Naive thymus-derived CD4-positive, alpha-beta T cell (primary cell): ENCODE measurements at regions not wholly inside any gene's neighbourhood (a gene's known extent, or its start where the extent isn't known, plus 50 kb on each side); places are given as distances from the start of the nearest gene placed in this dataset.

ENCODE experiments used
- ATAC-seq: fragments of 150-1000 bp; cut with Tn5 transposase; 2 replicates; pipeline ENCODE4 v1.10.0; 2021; ENCODE audit warnings: mild to moderate bottlenecking, moderate library complexity
- CTCF ChIA-PET: fragments of 350-600 bp; sonication (Branson Sonifier 250); formaldehyde crosslinking; loops from one replicate; lab custom pipeline; 2021; ENCODE audit warnings: antibody characterized with exemption; lab: Charles Lee
- POLR2A ChIA-PET: fragments of 350-600 bp; sonication (Branson Sonifier 250); formaldehyde crosslinking; loops from one replicate; lab custom pipeline; 2021; ENCODE audit warnings: antibody characterized with exemption, inconsistent platforms; lab: Charles Lee
- DNase-seq, 9 donors: peaks; one replicate each; pipeline versions ENCODE4 v3.0.0 to v3.0.0-alpha.2; 2020 to 2022; ENCODE audit warnings: mixed read lengths in 1 of 9
- H3K27ac ChIP-seq: one replicate; pipeline ENCODE4 v1.7.0; 2013; ENCODE audit warnings: mild to moderate bottlenecking, low read depth, low read length, moderate library complexity
- H3K27me3 ChIP-seq, 2 donors: one replicate each; pipeline ENCODE4 v1.7.0; 2013; ENCODE audit warnings: low read length in 2 of 2, mild to moderate bottlenecking in 2 of 2, moderate library complexity in 2 of 2; ENCODE audit not compliant: control insufficient read depth in 2 of 2, insufficient read depth in 2 of 2
- H3K36me3 ChIP-seq, 3 experiments: 1 replicate in 2 of 3; 2 replicates in 1 of 3; pipeline ENCODE4 v1.7.0; 2013; ENCODE audit warnings: low read length in 3 of 3, mild to moderate bottlenecking in 3 of 3, moderate library complexity in 1 of 3; ENCODE audit not compliant: insufficient read depth in 3 of 3, control insufficient read depth in 2 of 3
- H3K4me1 ChIP-seq, 2 donors: one replicate each; pipeline ENCODE4 v1.7.0; 2013; ENCODE audit warnings: low read length in 2 of 2, mild to moderate bottlenecking in 2 of 2, moderate library complexity in 1 of 2; ENCODE audit not compliant: control insufficient read depth in 2 of 2, insufficient read depth in 2 of 2
- H3K4me3 ChIP-seq: 2 replicates; pipeline ENCODE4 v1.7.0; 2013; ENCODE audit warnings: mild to moderate bottlenecking, low read length
- H3K9me3 ChIP-seq, 3 experiments: 1 replicate in 2 of 3; 2 replicates in 1 of 3; pipeline ENCODE4 v1.7.0; 2013; ENCODE audit warnings: low read length in 3 of 3; ENCODE audit not compliant: control insufficient read depth in 2 of 3
- H3K27ac Mint-ChIP-seq, 9 donors: one replicate each; pipeline ENCODE4 v1.8.0; 2020 to 2022; ENCODE audit warnings: mixed read lengths in 9 of 9, mild to moderate bottlenecking in 8 of 9, moderate library complexity in 5 of 9, inconsistent platforms in 2 of 9
- H3K27me3 Mint-ChIP-seq, 5 donors: one replicate each; pipeline ENCODE4 v1.8.0; 2021 to 2022; ENCODE audit warnings: mixed read lengths in 5 of 5, mild to moderate bottlenecking in 1 of 5
- H3K36me3 Mint-ChIP-seq, 5 donors: one replicate each; pipeline ENCODE4 v1.8.0; 2020 to 2022; ENCODE audit warnings: mixed read lengths in 5 of 5, mild to moderate bottlenecking in 3 of 5, inconsistent platforms in 1 of 5
- H3K4me1 Mint-ChIP-seq, 7 donors: one replicate each; pipeline ENCODE4 v1.8.0; 2020 to 2022; ENCODE audit warnings: mixed read lengths in 7 of 7, mild to moderate bottlenecking in 3 of 7, inconsistent platforms in 1 of 7
- H3K4me3 Mint-ChIP-seq, 10 donors: one replicate each; pipeline ENCODE4 v1.8.0; 2020 to 2022; ENCODE audit warnings: mild to moderate bottlenecking in 10 of 10, mixed read lengths in 10 of 10, moderate library complexity in 6 of 10, inconsistent platforms in 2 of 10
- H3K9me3 Mint-ChIP-seq, 11 donors: one replicate each; pipeline ENCODE4 v1.8.0; 2020 to 2022; ENCODE audit warnings: mixed read lengths in 11 of 11, mild to moderate bottlenecking in 4 of 11, inconsistent platforms in 1 of 11, moderate library complexity in 1 of 11
- intact Hi-C, 2 donors: fragments of 100-400 bp; cut with micrococcal nuclease; formaldehyde crosslinking; loops; one replicate each; pipeline ENCODE4 v1.15.1; 2023

DNA sequence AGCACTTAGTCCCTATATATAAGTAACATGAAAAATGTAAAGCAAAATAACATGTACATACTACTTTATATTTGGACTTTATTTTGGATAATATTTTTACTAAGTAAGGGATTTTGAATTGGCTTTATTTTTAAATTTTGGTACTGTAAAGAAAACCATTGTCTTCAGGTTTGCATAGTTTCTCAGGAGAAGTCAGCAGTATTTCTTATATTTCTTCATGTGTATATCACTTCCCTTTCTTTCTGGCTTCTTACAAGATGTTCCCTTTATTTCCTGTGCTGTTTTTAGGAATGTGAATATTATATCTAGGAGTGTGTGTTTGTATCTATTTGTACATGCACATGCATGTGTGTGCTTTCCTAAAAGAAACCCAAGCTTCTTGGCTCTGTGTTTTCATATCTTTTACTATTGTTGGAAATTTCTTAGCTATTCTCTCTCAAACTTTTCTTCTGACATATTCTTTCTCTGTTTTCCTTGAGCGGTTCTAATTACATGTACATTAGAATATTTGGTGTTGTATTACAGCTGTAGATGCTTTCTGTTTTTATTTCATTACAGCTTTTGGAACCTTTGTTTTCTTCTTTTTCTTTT is 1549.7 kb upstream of the ACVR2A start:
- Mint-ChIP-seq H3K9me3 (peaks cover 0 to 36% (median 9%) of the 10 kb centered on the region in 11 donors), H3K36me3 (no peaks in the 10 kb centered on the region), H3K27me3 (no peaks in the 10 kb centered on the region), H3K4me3 (no peak overlapping the region), H3K27ac (no peak overlapping the region), H3K4me1 (no peaks in the 10 kb centered on the region)
- no peaks in the 10 kb centered on the region for H3K4me1 ChIP-seq
- POLR2A ChIA-PET, result no interaction called here
- ATAC-seq (no peak), DNase-seq (no peak)
- H3K36me3 ChIP-seq, result no peaks in the 10 kb centered on the region
- H3K9me3 ChIP-seq, result no peaks in the 10 kb centered on the region
- intact Hi-C loops, result no loop called here
- H3K4me3 ChIP-seq, result no peak overlapping the region
- no peak overlapping the region for H3K27ac ChIP-seq
- no peaks in the 10 kb centered on the region for H3K27me3 ChIP-seq
- CTCF ChIA-PET, result no interaction called here

DNA sequence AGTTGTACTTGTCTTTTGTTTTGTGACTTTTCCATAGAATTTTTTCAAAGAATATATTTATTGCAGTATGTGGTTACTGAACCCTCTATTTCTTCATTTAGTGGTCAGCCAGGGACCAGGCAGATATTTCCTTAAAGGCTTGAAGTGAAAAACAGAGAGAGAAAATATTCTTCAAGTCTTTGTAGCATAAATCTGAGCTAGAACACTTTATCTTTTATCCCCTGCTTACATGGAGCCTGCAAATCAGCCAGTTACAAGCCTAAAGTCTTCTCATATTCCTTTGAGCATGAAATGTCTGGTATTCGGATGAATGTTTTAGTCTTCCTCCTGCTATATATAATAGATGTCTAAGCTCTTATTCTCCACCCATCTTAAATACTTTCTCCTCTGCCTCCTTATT is 1557.5 kb upstream of the ACVR2A start:
- intact Hi-C loops, result no loop called here
- Histone ChIP-seq H3K27me3 (no peaks in the 10 kb centered on the region), H3K27ac (no peak overlapping the region), H3K36me3 (no peaks in the 10 kb centered on the region), H3K4me3 (no peak overlapping the region), H3K9me3 (no peaks in the 10 kb centered on the region), H3K4me1 (no peaks in the 10 kb centered on the region)
- DNase-seq (no peak), ATAC-seq (no peak)
- Mint-ChIP-seq H3K4me3 (no peak overlapping the region), H3K36me3 (peaks cover 0 to 4% (median 0%) of the 10 kb centered on the region in 5 donors), H3K9me3 (peaks cover 1 to 30% (median 6%) of the 10 kb centered on the region in 11 donors), H3K4me1 (no peaks in the 10 kb centered on the region), H3K27me3 (no peaks in the 10 kb centered on the region), H3K27ac (no peak overlapping the region)
- POLR2A ChIA-PET, result no interaction called here
- CTCF ChIA-PET, result no interaction called here

DNA sequence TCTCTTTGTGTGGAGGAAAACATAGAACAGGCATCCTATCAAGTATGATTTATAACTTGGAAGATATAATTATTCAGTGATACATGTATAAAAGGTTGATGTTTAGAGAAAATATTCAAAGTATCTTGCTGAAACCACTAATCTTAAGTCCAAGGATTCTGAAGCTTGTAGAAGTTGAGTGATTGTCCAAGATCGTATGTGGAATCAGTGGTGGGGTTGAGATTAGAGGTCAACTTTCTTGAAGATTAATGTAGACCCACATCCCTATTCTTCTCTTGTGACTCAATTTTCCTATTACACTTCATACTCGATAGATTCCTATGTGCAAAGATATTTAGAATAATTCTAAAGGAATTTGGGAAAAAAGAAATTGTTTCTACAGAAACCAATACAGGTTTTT is 1565.9 kb upstream of the ACVR2A start:
- H3K27ac Mint-ChIP-seq, result no peak overlapping the region
- POLR2A ChIA-PET, result no interaction called here
- Histone ChIP-seq H3K27me3 (no peaks in the 10 kb centered on the region), H3K9me3 (no peaks in the 10 kb centered on the region), H3K4me1 (no peaks in the 10 kb centered on the region), H3K4me3 (no peak overlapping the region), H3K36me3 (no peaks in the 10 kb centered on the region), H3K27ac (no peak overlapping the region)
- no peak for ATAC-seq
- H3K9me3 Mint-ChIP-seq, result peaks cover 0 to 6% (median 0%) of the 10 kb centered on the region in 11 donors
- CTCF ChIA-PET, result no interaction called here
- DNase-seq, result no peak
- no peaks in the 10 kb centered on the region for H3K4me1 Mint-ChIP-seq
- no peaks in the 10 kb centered on the region for H3K27me3 Mint-ChIP-seq
- intact Hi-C loops, result no loop called here
- no peak overlapping the region for H3K4me3 Mint-ChIP-seq
- no peaks in the 10 kb centered on the region for H3K36me3 Mint-ChIP-seq

DNA sequence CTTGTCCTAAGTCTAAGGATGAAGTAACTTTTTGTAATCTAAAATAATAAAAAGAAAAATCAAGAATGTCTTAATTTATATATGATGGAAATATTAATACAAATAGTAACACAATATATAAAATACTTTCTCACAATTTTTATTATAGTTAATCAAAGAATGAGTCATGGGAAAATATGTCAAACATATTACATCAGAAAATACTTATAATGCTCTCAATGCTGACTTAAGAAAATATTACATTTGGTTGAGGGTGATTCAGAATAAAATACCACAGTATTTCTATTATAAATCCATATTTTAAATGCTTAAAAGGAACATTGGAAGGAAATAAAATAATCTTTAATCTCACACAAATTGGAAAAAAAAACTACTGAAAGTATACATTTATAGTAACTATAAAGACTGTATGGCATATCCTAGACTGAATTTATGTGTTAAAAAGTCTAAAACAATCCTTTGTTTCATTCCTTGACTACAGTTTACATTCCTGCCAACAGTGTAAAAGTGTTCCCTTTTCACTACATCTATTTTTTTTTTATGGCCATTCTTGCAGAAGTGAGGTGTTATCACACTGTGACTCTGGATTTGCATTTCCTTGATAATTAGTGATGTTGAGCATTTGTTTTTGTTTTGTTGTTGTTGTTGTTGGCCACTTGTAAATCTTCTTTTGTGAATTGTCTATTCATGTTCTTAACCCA is 1573.5 kb upstream of the ACVR2A start:
- Mint-ChIP-seq H3K36me3 (no peaks in the 10 kb centered on the region), H3K9me3 (peaks cover 0 to 5% (median 0%) of the 10 kb centered on the region in 11 donors), H3K27me3 (no peaks in the 10 kb centered on the region), H3K4me1 (no peaks in the 10 kb centered on the region), H3K27ac (no peak overlapping the region), H3K4me3 (no peak overlapping the region)
- H3K27me3 ChIP-seq, result no peaks in the 10 kb centered on the region
- no peak overlapping the region for H3K4me3 ChIP-seq
- POLR2A ChIA-PET, result no interaction called here
- no peaks in the 10 kb centered on the region for H3K36me3 ChIP-seq
- H3K4me1 ChIP-seq, result no peaks in the 10 kb centered on the region
- CTCF ChIA-PET, result no interaction called here
- H3K27ac ChIP-seq, result no peak overlapping the region
- ATAC-seq, result no peak
- intact Hi-C loops, result no loop called here
- H3K9me3 ChIP-seq, result no peaks in the 10 kb centered on the region
- no peak for DNase-seq

DNA sequence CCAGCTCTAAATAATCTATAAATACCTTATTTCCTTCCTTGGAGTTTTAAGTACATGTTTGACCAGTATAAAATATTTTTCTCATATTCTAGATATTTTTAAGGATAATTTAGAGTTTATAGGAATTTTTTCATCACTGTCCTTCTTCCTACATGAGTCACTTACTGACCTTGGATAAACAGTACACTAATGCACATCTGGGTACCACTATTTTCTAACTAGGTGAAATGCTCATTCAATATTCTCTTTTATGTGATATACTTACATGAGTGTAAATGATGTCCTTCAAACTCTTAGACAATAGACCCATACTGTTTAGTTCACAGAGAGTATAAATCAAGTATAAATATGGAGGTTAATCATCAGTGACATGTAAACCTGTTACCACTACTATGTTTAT is 1574.2 kb upstream of the ACVR2A start:
- ChIA-PET CTCF (no interaction called here), POLR2A (no interaction called here)
- Mint-ChIP-seq H3K4me3 (no peak overlapping the region), H3K36me3 (no peaks in the 10 kb centered on the region), H3K9me3 (peaks cover 0 to 5% (median 0%) of the 10 kb centered on the region in 11 donors), H3K27me3 (no peaks in the 10 kb centered on the region), H3K4me1 (no peaks in the 10 kb centered on the region), H3K27ac (no peak overlapping the region)
- no peak overlapping the region for H3K4me3 ChIP-seq
- H3K36me3 ChIP-seq, result no peaks in the 10 kb centered on the region
- intact Hi-C loops, result no loop called here
- H3K4me1 ChIP-seq, result no peaks in the 10 kb centered on the region
- no peak for DNase-seq
- ATAC-seq, result no peak
- H3K27ac ChIP-seq, result no peak overlapping the region
- no peaks in the 10 kb centered on the region for H3K27me3 ChIP-seq
- no peaks in the 10 kb centered on the region for H3K9me3 ChIP-seq

DNA sequence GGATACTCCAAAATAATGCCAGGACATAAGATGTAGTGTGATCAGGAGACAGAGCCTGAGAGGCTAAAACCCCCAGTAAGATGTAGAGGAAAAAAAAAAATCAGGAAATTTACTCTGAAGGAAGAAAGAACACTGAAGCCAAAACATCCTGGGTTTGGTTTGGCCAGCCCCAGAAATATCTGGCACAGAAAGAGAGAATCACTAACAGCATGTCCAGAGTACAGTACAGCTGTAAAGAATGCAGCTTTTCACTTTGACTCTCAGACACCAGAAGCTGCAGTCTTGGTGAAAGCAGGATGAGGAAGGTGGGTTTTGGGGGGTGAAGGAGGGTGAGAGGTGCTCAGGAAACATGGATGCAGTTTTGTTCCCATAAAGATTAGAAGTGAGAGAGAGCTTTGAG is 1577.7 kb upstream of the ACVR2A start:
- CTCF ChIA-PET, result no interaction called here
- H3K4me3 ChIP-seq, result no peak overlapping the region

DNA sequence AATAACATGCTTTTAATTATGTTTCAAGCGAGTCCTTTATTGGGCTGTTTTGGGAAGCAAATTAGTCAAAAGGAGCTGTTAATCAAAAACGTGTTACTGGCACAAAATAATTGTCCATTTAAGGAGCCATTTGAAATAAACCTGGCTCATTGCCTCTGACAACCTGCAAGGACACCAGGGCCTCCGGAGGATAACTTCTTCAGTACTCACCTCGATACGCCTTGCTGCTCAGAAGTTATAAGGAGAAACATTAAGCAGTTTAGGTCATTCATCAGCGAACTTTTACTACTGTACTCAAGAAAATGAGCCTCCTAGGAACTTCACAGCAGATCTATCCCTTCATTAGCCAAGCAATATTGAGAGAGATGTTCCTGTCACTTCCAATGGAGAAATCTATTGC is 1579.2 kb upstream of the ACVR2A start:
- H3K4me3 Mint-ChIP-seq, result no peak overlapping the region
- H3K4me1 Mint-ChIP-seq, result no peaks in the 10 kb centered on the region
- ATAC-seq, result no peak
- CTCF ChIA-PET, result no interaction called here
- Histone ChIP-seq H3K4me3 (no peak overlapping the region), H3K27me3 (no peaks in the 10 kb centered on the region), H3K36me3 (no peaks in the 10 kb centered on the region), H3K27ac (no peak overlapping the region), H3K4me1 (no peaks in the 10 kb centered on the region), H3K9me3 (no peaks in the 10 kb centered on the region)
- H3K27me3 Mint-ChIP-seq, result no peaks in the 10 kb centered on the region
- no peak for DNase-seq
- intact Hi-C loops, result no loop called here
- peaks cover 0 to 9% (median 4%) of the 10 kb centered on the region in 11 donors for H3K9me3 Mint-ChIP-seq
- no peak overlapping the region for H3K27ac Mint-ChIP-seq
- H3K36me3 Mint-ChIP-seq, result no peaks in the 10 kb centered on the region
- POLR2A ChIA-PET, result no interaction called here

More for the DNA sequence above, 1577.7 kb upstream of the ACVR2A start:
- DNase-seq, result no peak
- no peaks in the 10 kb centered on the region for H3K36me3 Mint-ChIP-seq
- Histone ChIP-seq H3K4me1 (no peaks in the 10 kb centered on the region), H3K9me3 (no peaks in the 10 kb centered on the region), H3K27me3 (no peaks in the 10 kb centered on the region), H3K36me3 (no peaks in the 10 kb centered on the region), H3K27ac (no peak overlapping the region)
- H3K4me1 Mint-ChIP-seq, result no peaks in the 10 kb centered on the region
- POLR2A ChIA-PET, result no interaction called here
- no peak for ATAC-seq
- H3K9me3 Mint-ChIP-seq, result peaks cover 0 to 9% (median 4%) of the 10 kb centered on the region in 11 donors
- H3K27ac Mint-ChIP-seq, result no peak overlapping the region
- intact Hi-C loops, result no loop called here
- no peak overlapping the region for H3K4me3 Mint-ChIP-seq
- no peaks in the 10 kb centered on the region for H3K27me3 Mint-ChIP-seq
